ENCODE measurements at regions not wholly inside any gene's neighbourhood (a gene's known extent, or its start where the extent isn't known, plus 50 kb on each side); places are given as distances from the start of the nearest gene placed in this dataset.

DNA sequence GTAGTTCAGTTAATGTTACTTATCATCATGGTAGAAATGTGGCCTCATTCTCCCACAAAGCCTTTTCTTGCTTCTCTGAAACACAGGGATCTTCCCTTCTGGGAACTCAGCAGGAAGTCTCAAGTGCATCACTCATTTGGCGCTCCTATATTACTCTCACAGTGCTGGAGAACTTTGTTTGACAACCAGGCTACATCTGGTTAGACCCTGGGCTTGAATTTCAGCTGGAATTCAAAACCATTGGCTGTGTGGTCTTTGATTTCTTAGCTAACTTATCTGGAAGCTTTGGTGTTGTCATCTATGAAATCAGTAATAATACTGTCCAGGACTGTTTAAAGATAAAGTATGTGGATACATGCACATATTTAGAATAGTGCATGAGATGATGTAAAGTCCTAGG is 1777.1 kb downstream of the MAT2B start:
- Mint-ChIP-seq H3K27me3 (no peaks in the 10 kb centered on the region), H3K27ac (no peak overlapping the region)

DNA sequence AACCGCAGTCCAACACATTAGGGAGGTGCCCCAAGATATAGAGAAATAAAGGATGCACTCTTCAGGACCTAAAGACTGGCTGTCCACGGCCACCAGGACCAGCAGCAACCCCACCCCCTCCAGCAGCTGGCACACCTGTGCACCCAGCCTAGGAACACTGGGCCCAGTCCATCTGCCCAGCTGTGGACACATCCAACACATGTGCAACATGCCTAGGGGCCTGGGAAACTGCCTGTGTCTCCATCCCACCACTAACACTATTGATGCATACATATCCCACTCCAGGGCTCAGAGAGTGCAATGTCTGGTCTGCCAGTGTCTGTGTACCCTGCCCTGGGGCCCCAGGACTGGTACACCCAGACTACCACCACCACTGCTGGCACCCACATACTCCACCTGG is 1781.3 kb downstream of the MAT2B start:
- H3K27me3 Mint-ChIP-seq = no peaks in the 10 kb centered on the region
- H3K36me3 Mint-ChIP-seq (ENCODE audit: low read depth) = no peaks in the 10 kb centered on the region
- no peaks in the 10 kb centered on the region for H3K4me1 Mint-ChIP-seq (ENCODE audit: low read depth)
- H3K4me3 Mint-ChIP-seq = no peak overlapping the region
- H3K27ac Mint-ChIP-seq = no peak overlapping the region
- H3K9me3 Mint-ChIP-seq = peaks cover 9% of the 10 kb centered on the region

More for the DNA sequence above, 1777.1 kb downstream of the MAT2B start:
- Mint-ChIP-seq H3K9me3 (peaks cover 7% of the 10 kb centered on the region), H3K36me3 (ENCODE audit: low read depth) (no peaks in the 10 kb centered on the region), H3K4me1 (ENCODE audit: low read depth) (no peaks in the 10 kb centered on the region), H3K4me3 (no peak overlapping the region)

DNA sequence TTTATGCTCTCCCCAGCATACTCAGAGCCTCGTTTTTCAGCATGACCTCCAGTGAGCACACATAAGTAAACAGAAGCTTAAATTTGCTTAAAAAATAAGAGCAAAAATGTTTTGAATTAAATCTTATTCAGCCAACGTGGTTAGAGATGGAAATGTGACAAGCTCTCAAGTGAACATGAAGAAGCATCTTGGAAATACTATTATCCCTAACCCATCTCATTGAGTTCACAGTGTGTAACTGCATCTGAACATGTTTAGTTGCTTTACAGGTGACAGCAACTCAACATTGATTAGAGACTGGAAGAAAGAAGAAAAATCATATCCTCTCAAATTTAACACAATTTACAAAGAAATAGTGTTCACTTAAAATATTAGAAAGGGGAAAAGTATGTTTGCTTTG is 1785.1 kb downstream of the MAT2B start:
- H3K4me3 Mint-ChIP-seq = no peak overlapping the region
- H3K4me1 Mint-ChIP-seq (ENCODE audit: low read depth) = no peaks in the 10 kb centered on the region
- peaks cover 9% of the 10 kb centered on the region for H3K9me3 Mint-ChIP-seq

DNA sequence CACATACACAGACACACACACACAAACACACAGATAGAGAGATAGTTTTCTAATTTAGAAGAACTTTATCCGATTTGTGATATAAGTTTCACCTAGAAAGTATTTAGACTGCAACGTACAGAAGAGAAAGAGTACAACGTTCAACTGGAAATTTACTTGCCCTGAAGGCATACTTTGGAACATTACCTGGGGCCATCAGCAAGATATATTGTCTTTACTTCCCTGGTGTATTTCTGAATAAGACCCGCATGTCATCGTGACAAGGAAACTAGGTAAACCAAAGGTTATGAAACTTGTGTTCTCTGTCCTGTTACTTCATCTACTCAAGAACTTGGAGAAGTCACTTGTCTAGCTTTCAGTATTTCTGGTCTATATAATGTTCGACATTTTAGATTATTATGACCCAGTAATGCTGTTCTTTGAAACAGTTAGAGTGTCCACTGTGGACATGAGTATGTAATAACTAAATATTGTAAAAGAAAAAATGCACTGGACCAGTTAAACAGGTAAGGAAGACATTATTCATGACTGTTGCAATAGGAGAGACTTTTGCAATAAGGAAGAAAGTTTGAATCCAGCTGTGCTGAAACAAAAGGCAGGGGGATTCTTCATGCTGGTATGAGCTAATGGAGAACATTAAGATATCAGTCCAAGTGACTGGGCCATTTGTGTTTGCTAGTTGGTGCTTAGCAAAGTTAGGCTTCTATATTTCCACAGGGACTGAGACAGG is 1791.1 kb downstream of the MAT2B start:
- Mint-ChIP-seq H3K27ac (no peak overlapping the region), H3K27me3 (no peaks in the 10 kb centered on the region), H3K9me3 (peaks cover 1% of the 10 kb centered on the region), H3K4me1 (ENCODE audit: low read depth) (no peaks in the 10 kb centered on the region), H3K4me3 (no peak overlapping the region), H3K36me3 (ENCODE audit: low read depth) (no peaks in the 10 kb centered on the region)

More for the DNA sequence above, 1785.1 kb downstream of the MAT2B start:
- H3K27me3 Mint-ChIP-seq = no peaks in the 10 kb centered on the region
- H3K36me3 Mint-ChIP-seq (ENCODE audit: low read depth) = no peaks in the 10 kb centered on the region
- no peak overlapping the region for H3K27ac Mint-ChIP-seq

DNA sequence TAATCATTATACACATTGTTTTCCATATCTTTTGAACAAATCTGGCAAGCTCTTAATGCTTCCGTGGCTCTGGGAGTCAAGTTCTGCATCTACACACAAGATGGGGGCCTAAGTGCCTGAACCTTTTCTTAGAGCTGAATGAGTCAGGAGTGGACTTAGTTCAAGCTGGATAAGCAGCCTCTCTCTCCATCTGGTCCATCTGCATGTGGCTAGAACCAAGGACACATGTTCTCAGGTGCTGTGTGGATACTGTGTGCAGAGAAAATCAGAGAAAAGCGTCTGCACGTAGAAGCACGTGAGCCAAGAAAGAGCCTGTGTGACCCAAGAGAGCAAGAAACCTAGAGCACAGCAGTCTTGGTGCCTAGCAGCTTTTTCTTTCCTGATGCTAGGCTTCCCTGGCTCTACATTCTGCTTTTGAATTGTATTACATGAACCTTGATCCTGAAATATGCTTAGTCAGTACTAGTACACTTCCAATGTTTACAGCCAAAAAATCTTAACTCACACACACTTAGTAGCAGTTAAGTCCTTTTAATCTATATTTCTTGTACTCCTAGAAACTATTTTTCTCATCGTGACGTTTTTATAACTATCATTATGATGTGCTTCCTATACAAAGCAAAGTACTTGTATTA is 1798.9 kb downstream of the MAT2B start:
- H3K27me3 Mint-ChIP-seq = no peaks in the 10 kb centered on the region
- no peaks in the 10 kb centered on the region for H3K36me3 Mint-ChIP-seq (ENCODE audit: low read depth)
- no peak overlapping the region for H3K27ac Mint-ChIP-seq
- no peak overlapping the region for H3K4me3 Mint-ChIP-seq
- no peaks in the 10 kb centered on the region for H3K4me1 Mint-ChIP-seq (ENCODE audit: low read depth)
- peaks cover 7% of the 10 kb centered on the region for H3K9me3 Mint-ChIP-seq

DNA sequence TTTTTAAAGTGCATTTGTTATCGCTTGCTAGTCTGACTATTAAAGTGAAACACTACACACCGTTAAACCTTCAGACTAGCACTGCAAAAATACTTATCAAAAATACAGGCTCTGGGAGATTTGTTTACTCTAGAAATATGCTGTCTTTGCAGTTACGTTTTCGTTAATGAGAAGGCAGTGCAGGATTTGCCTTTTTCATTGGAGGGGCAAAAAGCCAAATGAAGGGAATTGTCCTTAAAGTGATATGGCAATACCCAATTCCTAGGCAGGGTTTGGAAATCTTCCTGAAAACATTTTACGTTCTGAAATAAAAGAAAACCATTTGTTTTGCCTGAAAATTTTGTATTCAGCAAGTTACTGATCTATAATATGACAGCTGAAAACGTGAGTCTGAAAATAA is 1800.2 kb downstream of the MAT2B start:
- Mint-ChIP-seq H3K4me3 (no peak overlapping the region), H3K27me3 (no peaks in the 10 kb centered on the region), H3K9me3 (peaks cover 7% of the 10 kb centered on the region), H3K4me1 (ENCODE audit: low read depth) (no peaks in the 10 kb centered on the region), H3K36me3 (ENCODE audit: low read depth) (no peaks in the 10 kb centered on the region), H3K27ac (no peak overlapping the region)

DNA sequence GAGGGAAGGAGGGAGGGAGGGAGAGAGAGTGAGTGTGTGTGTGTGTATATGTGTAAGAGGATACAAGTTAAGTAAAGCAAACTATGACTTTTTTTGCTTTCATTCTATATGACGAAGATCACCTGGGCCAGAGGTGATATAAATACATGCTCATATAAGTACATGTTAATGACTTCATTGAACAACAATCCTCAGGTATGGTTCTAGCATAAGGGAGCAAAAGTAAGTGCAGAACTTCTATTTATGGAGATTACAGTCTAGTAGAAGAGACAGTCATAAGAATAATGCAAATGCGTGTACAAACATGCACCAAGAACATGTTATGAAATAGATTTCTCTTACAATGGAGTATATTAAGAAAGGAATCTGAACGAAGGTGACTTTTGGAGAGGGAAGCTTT is 1804.0 kb downstream of the MAT2B start:
- no peaks in the 10 kb centered on the region for H3K36me3 Mint-ChIP-seq (ENCODE audit: low read depth)
- no peak overlapping the region for H3K4me3 Mint-ChIP-seq
- no peaks in the 10 kb centered on the region for H3K4me1 Mint-ChIP-seq (ENCODE audit: low read depth)
- H3K9me3 Mint-ChIP-seq = peaks cover 7% of the 10 kb centered on the region
- H3K27me3 Mint-ChIP-seq = no peaks in the 10 kb centered on the region
- no peak overlapping the region for H3K27ac Mint-ChIP-seq

DNA sequence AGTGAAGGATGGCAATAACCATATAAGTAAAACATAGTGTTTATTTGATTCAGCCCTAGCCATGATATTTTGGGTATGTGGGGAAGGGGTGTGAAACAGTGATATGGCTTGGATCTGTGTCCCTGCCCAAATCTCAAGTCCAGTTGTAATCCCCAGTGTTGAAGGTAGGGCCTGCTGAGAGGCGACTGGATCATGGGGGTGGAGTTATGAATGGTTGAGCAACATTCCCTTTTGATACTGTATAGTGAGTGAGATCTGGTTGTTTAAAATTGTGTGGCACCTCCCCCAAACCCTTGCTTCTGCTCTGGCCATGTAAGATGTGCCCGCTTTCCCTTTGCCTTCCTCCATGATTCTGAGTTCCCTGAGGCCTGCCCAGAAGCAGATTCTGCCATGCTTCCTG is 1804.6 kb downstream of the MAT2B start:
- H3K27me3 Mint-ChIP-seq = no peaks in the 10 kb centered on the region
- no peaks in the 10 kb centered on the region for H3K36me3 Mint-ChIP-seq (ENCODE audit: low read depth)
- no peak overlapping the region for H3K4me3 Mint-ChIP-seq
- no peak overlapping the region for H3K27ac Mint-ChIP-seq
- no peaks in the 10 kb centered on the region for H3K4me1 Mint-ChIP-seq (ENCODE audit: low read depth)
- peaks cover 7% of the 10 kb centered on the region for H3K9me3 Mint-ChIP-seq

DNA sequence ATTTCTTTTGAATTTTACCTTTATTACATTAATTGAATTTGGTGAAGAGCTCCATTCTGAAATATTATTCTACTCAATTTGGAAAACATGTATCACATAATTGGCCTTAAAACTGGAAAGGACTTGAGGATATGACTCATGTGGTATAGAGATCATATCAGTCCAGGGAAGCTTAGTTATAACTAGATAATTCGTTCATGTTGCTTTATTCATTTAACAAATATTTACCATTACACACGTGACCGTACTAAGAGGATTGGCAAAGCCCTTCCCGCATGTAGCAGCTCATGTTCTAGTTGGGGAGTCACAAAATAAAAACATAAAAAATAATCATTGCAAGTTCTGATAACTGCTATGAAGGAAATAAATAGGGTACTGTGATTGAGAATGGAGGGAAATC is 1816.5 kb downstream of the MAT2B start:
- H3K4me1 Mint-ChIP-seq (ENCODE audit: low read depth) = no peaks in the 10 kb centered on the region
- H3K27me3 Mint-ChIP-seq = no peaks in the 10 kb centered on the region
- H3K9me3 Mint-ChIP-seq = peaks cover 6% of the 10 kb centered on the region
- H3K4me3 Mint-ChIP-seq = no peak overlapping the region
- H3K27ac Mint-ChIP-seq = no peak overlapping the region
- H3K36me3 Mint-ChIP-seq (ENCODE audit: low read depth) = no peaks in the 10 kb centered on the region

DNA sequence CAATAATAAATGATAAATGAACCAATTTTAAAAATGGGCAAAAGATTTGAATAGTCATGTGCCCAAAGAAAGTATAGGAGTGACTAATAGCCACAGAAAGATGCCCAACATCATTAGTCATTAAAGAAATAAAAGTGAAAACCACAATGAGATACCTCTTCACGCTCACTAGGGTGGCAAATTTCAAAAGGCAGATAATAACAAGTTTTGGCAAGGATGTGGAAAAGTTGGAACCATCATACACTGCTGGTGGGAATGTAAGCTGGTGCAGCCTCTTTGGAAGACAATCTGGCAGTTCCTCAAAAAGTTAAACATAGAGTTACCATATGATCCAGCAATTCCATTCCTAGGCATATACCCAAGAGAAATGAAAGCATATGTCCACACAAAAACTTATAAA is 1819.8 kb downstream of the MAT2B start:
- H3K9me3 Mint-ChIP-seq = no peaks in the 10 kb centered on the region

DNA sequence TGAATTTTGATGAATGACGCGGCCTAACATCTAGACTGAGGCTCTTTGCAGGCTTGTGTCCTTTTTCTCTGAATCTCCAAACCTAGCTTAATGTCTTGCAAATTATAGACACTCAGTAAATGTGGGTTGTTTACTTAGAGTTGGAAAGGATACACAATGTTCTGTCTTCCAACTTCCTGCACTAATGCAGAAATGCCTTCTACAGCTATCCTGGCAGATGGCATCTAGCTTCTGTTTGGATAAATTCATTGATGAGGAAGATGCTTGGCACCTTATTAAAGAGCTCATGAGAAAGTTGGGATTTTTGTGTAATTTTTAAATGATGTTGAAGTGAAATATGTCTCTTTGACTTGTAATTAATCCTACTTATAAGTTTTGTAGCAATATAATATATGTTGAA is 1822.2 kb downstream of the MAT2B start:
- Mint-ChIP-seq H3K36me3 (ENCODE audit: low read depth) (no peaks in the 10 kb centered on the region), H3K9me3 (no peaks in the 10 kb centered on the region), H3K27ac (no peak overlapping the region), H3K27me3 (no peaks in the 10 kb centered on the region), H3K4me3 (no peak overlapping the region), H3K4me1 (ENCODE audit: low read depth) (no peaks in the 10 kb centered on the region)

More for the DNA sequence above, 1819.8 kb downstream of the MAT2B start:
- no peaks in the 10 kb centered on the region for H3K27me3 Mint-ChIP-seq
- no peak overlapping the region for H3K27ac Mint-ChIP-seq
- H3K4me3 Mint-ChIP-seq = no peak overlapping the region
- H3K36me3 Mint-ChIP-seq (ENCODE audit: low read depth) = no peaks in the 10 kb centered on the region
- H3K4me1 Mint-ChIP-seq (ENCODE audit: low read depth) = no peaks in the 10 kb centered on the region

DNA sequence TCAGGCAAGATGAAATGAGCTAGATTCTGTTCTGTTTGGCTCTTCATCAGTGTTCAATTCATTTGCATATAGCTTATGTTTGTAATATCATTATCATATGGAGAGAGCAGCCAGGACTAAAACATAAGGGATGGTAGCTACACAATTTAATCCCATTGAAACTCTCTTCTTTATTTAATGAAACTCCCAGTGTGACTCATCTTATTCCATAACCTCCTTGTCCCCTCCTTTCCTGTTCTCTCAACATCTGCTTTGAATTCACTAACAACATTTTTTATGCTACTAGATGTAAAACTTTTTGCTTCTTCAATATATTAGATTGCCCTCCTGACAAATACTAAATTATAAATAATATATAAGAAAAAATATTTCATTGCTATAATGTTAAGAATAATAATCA is 1823.4 kb downstream of the MAT2B start:
- no peak overlapping the region for H3K4me3 Mint-ChIP-seq
- no peaks in the 10 kb centered on the region for H3K27me3 Mint-ChIP-seq
- no peaks in the 10 kb centered on the region for H3K9me3 Mint-ChIP-seq
- no peaks in the 10 kb centered on the region for H3K4me1 Mint-ChIP-seq (ENCODE audit: low read depth)
- no peaks in the 10 kb centered on the region for H3K36me3 Mint-ChIP-seq (ENCODE audit: low read depth)
- no peak overlapping the region for H3K27ac Mint-ChIP-seq

DNA sequence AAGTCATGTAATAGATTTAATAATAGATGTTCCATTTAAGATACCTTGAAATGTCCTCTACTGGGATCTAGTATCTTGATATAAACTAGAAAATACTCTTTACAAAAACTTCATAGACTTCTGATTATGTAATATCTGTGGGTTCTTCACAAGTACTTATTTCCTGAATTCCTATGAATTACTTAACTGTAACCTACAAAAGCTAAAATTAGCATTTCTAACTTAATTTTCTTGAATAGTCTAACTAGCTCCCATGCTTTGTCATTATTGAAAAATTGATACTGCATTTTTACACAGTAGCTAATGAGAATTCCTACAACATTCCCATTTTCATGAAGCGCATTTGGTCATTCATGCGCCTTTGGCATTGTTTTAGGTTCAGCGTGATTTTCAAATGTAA is 1828.2 kb downstream of the MAT2B start:
- H3K27ac Mint-ChIP-seq = no peak overlapping the region

DNA sequence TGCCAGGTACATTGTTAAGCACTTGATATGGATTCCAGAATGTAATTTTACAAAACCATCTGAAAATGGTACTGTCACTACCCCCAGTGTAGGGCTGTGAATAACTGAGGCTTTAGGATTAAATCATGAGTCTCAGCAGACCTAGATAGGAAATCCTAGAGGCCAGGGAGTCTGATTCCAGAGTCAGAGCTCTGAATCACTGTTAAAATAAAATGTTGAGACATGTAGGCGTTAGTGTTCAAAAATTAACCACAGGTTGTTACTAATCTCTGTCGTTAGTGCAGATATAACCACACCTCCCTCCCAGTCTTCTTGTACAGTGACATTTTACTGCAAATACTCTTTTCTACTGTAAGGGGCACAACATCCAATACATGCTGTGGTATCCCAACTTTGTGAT is 1828.8 kb downstream of the MAT2B start:
- no peaks in the 10 kb centered on the region for H3K27me3 Mint-ChIP-seq
- H3K4me1 Mint-ChIP-seq (ENCODE audit: low read depth) = no peaks in the 10 kb centered on the region
- no peaks in the 10 kb centered on the region for H3K9me3 Mint-ChIP-seq
- no peaks in the 10 kb centered on the region for H3K36me3 Mint-ChIP-seq (ENCODE audit: low read depth)
- no peak overlapping the region for H3K27ac Mint-ChIP-seq
- no peak overlapping the region for H3K4me3 Mint-ChIP-seq

More for the DNA sequence above, 1828.2 kb downstream of the MAT2B start:
- no peaks in the 10 kb centered on the region for H3K9me3 Mint-ChIP-seq
- no peaks in the 10 kb centered on the region for H3K4me1 Mint-ChIP-seq (ENCODE audit: low read depth)
- no peaks in the 10 kb centered on the region for H3K36me3 Mint-ChIP-seq (ENCODE audit: low read depth)
- H3K27me3 Mint-ChIP-seq = no peaks in the 10 kb centered on the region
- no peak overlapping the region for H3K4me3 Mint-ChIP-seq

DNA sequence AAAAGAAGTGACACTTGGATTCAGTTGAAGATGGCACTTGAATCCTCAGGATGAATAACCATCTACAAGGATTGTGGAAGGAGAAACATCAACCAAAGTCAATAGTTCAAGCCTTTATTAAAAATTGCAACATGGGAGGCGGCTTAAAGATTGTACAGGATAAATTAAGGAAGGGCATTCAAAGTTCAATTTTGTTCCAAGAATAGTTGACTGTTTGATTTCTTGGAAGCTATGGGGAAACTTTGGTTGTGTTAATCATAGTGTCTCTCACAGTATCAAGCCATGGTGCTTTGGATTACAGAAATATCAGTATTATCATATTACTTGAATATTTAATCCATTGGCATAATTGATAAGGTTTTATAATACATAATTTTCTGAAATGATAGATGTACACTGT is 1844.3 kb downstream of the MAT2B start:
- no peaks in the 10 kb centered on the region for H3K27me3 Mint-ChIP-seq
- H3K36me3 Mint-ChIP-seq (ENCODE audit: low read depth) = no peaks in the 10 kb centered on the region
- H3K4me1 Mint-ChIP-seq (ENCODE audit: low read depth) = no peaks in the 10 kb centered on the region
- no peak overlapping the region for H3K27ac Mint-ChIP-seq
- peaks cover 4% of the 10 kb centered on the region for H3K9me3 Mint-ChIP-seq
- H3K4me3 Mint-ChIP-seq = no peak overlapping the region

DNA sequence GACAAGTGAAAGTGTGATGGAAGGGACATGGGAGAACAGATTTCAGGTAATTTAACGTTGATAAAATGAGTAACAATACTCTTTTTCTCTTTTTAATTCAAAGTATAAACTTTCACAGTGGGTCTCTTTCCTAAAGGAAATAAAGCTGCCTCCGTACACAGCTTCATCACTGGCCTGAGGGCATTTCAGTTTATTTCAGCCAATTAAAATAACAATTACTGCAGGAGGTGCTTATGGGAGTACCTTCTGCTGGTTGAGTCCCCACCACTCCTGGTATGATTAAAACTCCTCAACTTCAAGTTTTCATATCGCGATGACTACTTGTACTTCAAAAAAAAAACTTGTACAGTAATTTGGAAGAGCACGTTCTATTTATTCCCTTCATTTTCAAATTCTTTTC is 1845.9 kb downstream of the MAT2B start:
- H3K4me3 Mint-ChIP-seq = no peak overlapping the region
- no peaks in the 10 kb centered on the region for H3K36me3 Mint-ChIP-seq (ENCODE audit: low read depth)

More for the DNA sequence above, 1845.9 kb downstream of the MAT2B start:
- Mint-ChIP-seq H3K27me3 (no peaks in the 10 kb centered on the region), H3K27ac (no peak overlapping the region), H3K4me1 (ENCODE audit: low read depth) (no peaks in the 10 kb centered on the region), H3K9me3 (peaks cover 4% of the 10 kb centered on the region)
